ENCODE measurements at regions not wholly inside any gene's neighbourhood (a gene's known extent, or its start where the extent isn't known, plus 50 kb on each side); places are given as distances from the start of the nearest gene placed in this dataset.
"Not testable (repeated sequence)": the region's sequence is repeated elsewhere in the genome, so short reads cannot be mapped to it uniquely, and the experiment has no call there.

- DNase-seq: no peak
These were observed 172.7 kb downstream of the SPRY2 start for GRCh38 chr13:80168089-80168850.

- DNase-seq: no peak
These were observed 174.6 kb downstream of the SPRY2 start for GRCh38 chr13:80166352-80166751.

DNA sequence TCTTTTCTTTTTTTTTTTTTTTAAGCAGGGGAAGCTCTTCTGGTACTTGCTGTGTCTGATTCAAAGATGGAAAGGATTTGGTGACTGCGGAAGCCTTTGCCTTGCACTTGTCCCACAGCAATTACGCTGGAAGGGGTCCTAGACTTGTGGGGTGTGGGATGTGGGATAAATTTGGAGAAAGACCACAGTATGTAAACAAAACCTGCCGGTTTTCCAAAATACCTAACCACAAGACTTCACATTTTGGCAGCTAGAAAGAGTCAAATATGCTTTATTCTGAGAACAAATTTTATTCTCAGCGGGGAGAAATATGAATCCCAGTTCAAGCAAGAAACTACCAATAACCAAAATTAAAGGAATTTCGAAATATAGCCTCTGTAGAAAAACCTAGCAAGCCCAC lies 176.5 kb downstream of the SPRY2 start:
- DNase-seq: no peak

DNA sequence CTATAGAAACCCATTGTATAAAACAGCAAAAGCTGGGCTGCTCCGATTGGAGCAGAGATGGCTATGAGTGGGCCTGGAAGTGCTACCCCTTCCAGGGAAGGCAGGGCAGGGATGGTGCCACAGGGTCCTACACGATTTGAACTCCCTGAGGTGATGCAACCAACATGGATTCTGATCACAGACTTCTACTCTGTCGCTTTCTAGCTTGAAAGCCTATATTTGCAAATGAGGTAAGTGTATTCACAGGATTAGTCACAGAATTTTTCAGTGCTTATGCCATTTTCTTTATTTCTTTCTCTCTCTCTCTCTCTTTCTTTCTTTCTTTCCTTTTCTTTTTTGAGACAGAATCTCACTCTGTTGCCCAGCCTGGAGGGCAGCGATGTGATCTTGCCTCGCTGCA lies 179.0 kb downstream of the SPRY2 start:
- DNase-seq: no peak

- no peak for DNase-seq
These were observed 179.7 kb downstream of the SPRY2 start for GRCh38 chr13:80161219-80161618.

DNA sequence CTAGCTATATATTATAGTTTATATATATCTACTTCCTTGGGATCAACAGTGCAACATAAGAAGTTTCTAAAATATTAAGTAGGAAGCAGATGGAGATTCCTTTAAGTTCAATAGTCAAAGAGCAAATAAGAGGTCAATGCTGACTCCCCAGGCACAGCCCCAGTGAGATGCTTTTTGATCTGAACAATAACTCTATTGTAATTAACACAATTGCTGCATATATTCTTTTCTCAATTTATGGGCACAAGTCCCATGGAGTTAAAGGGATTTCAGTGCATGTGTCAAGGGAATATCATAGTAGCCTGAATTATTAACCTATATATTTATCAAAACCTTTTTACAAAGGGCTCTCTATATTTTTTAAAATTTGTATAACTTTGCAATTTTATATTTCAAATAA lies 180.8 kb downstream of the SPRY2 start:
- DNase-seq: no peak

DNA sequence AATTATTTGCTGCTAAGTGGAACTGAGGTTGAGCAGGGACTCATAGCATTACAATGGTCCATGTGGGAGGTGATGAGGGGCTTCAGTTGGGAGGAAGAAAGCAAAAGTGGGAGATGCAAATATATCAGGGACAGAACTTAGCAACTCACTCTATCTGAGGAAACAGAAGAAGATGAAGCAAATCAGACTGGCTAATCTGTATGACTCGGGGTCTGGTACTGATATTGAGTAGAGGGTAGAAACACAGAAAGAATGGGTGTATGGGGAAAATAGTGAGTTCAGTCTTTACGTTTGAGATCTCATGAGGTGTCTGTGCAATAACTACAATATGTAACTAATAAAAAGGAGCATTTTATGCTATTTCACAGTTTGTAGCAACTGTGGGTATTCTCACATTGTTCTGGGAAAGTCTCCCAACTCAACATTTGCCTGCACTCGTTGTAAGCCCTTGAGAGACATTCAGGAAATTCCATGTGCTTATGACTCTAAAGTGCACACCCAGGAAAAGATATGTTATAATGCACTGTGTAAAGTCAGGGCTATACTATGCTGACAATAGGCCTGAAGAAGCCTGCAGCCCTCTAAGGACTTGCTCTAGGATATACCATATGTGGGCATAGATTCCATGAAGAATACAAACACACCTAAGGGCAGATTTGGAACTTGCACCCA lies 183.5 kb downstream of the SPRY2 start:
- DNase-seq: no peak

- DNase-seq: not testable (repeated sequence)
These were observed 188.8 kb downstream of the SPRY2 start for GRCh38 chr13:80152142-80152541.

- DNase-seq: no peak
These were observed 189.9 kb downstream of the SPRY2 start for GRCh38 chr13:80151016-80151415.

DNA sequence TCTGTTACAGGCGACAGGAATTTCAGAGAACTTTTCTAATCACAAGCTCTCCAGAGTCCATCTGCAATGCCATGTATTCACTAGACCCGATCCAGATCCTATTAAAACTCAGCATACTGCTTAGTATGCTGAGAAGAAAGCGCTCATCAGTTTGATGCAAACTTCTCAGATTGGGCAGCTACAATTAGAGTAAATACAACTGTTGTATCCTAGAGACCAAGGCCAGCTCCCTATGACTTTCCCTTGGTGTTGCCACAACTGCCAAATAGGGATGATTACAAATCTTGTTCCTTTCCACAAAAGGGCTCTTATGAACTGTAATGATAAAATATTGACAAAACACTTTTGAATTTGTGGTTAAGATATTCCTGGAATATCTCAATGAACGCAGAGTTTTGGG lies 191.2 kb downstream of the SPRY2 start:
- DNase-seq: no peak

DNA sequence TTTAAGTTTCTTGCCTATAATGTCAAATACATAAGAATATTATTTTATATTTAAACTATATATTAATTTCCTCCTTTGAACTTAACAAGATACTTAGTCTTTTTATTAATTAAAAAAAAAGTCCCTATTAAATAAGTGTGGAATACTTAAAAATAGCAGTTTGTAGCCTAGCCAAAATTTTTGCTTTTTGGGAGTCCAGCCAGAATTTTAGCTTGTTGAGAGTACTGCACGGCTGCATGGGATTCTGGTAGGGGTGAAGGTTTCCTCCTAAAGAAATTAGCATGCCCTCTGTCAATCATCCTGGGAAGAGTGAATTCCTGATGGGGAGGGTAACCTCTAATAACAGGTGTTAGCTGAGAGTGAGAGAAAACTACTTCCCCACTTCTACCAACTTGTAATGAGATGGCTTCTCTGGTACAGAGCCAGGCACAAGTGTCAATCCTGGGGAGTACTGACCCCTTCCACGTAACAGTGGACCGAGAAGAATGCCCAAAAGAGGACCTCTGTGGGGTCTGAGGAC lies 195.7 kb downstream of the SPRY2 start:
- no peak for DNase-seq

- DNase-seq: no peak
These were observed 196.4 kb downstream of the SPRY2 start for GRCh38 chr13:80144493-80144892.

DNA sequence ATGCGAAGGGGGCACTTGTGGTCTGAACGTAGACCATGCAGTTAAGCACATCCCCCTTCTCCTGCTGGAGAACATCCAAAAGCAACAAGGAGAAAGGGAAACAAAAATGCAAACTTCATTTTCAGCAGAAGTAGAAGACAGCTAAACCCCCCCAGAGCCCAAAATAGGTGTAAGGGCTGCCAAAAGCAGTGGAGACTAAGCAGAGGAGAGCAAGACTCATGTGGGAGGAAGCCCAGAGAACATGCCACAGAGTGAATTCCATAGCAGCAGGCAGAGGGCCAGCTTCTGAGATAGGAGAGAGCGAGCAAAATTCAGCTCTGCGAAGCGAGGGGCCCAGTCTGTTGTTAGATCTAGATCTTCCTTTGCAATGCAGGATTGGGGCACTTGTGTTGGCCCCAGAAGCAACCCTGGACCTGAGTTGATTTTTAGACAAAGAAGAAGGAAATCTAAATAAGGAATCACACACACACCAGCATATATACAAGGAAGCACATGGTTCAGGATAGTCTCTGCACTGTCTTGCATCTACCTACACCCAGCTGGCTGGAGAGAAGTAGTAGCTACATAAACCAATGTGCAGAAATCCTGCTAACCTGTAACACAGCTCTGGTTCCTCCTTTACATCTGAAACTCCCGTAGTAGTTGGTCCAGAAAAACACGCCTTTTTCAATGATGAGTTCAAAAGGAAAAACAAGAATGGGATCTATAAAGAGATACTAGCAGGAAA lies 199.6 kb downstream of the SPRY2 start:
- DNase-seq: no peak

- no peak for DNase-seq
These were observed 200.2 kb downstream of the SPRY2 start for GRCh38 chr13:80140685-80141084.

DNA sequence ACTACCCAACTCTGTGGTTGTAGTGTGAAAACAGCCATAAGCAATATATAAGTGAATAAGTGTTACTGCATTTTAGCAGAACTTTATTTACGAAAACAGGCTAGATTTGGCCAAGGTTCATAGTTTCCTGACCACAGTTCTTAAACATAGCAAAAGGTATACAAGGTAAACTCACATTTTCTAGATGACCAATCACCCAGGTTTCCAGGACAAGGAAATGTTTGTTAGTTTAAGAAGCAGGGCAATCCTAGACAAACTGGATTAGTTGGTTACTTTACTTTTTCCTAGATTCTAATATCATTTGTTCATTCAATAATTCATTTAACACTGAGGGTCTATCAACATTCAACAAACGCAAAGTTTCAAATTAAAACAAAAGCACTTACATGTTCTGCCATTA lies 201.7 kb downstream of the SPRY2 start:
- DNase-seq: no peak

- no peak for DNase-seq
These were observed 202.9 kb downstream of the SPRY2 start for GRCh38 chr13:80137994-80138393.

GRCh38 chr13:80134346-80134745 lies 206.6 kb downstream of the SPRY2 start:
- no peak for DNase-seq

DNA sequence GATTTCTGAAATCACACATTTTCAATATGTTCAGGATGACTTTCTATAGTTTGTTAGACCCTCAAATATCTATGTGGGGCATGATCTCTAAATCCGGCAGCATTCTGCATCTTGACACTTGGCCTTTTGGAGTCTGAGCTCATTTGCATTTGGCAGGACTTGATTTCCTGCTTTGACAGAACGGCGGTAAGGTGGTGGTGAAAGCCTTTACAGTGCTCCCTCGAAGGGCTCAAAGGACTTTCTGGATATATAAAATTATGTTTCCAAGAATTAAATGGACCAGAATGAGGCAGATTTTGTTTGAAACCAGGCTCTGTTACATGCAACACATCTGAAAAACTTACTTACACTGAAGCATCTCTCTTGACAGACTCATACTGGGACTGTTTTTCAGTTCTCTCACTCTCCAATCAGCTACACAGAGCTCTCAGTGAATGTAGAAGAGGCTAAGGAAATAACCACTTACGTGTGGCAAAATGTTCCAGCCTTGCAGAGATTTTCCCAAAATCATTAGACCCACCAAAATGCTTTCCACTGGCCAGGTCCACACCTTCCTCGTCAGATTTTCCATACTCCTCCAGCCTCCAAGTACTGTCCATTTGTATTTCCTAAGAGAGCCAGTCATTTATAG lies 207.2 kb downstream of the SPRY2 start:
- DNase-seq: no peak

- DNase-seq: no peak
These were observed 208.0 kb downstream of the SPRY2 start for GRCh38 chr13:80132741-80133601.

- no peak for DNase-seq
These were observed 209.7 kb downstream of the SPRY2 start for GRCh38 chr13:80131204-80131603.

GRCh38 chr13:80126389-80127068 lies 214.4 kb downstream of the SPRY2 start:
- no peak for DNase-seq

DNA sequence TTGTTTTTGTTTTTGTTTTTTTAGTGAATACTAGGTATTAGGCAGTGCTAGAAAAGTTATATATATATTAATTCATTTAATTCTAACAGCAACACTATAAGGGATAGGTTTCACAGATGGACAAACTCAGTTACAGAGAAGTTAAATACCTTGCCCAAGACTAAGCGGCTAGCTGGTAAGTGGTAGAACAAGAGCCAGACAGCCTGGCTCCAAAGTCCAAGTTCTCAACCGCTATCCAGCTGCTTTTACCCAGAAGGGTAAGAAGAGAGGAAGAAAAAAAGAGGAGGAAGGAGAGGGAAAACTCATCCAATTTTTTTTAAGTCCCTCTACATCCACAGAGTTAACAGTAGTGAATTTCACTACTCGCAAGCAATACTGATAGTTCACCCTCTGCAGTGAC lies 217.0 kb downstream of the SPRY2 start:
- no peak for DNase-seq

Data from NCI-H1092 (cell line).